GM10266 (cell line): ENCODE measurements at regions not wholly inside any gene's neighbourhood (a gene's known extent, or its start where the extent isn't known, plus 50 kb on each side); places are given as distances from the start of the nearest gene placed in this dataset.

Source experiments
- DNase-seq: peaks from one replicate; pipeline ENCODE4 v3.0.0; 2012; ENCODE audit errors: extremely low spot score
- CTCF ChIP-seq: IDR thresholded peaks from 2 replicates; pipeline ENCODE4 v1.5.1; 2012; ENCODE audit warnings: mild to moderate bottlenecking, low read depth; ENCODE audit not compliant: control insufficient read depth, insufficient read depth; ENCODE audit errors: missing control alignments

- TF ChIP-seq CTCF = no peak
- no peak for DNase-seq
Measured at GRCh38 chr4:138898282-138898681, 117.3 kb upstream of the NOCT start.

- no peak for TF ChIP-seq CTCF
Measured at GRCh38 chr4:138897811-138898226, 117.8 kb upstream of the NOCT start.

GRCh38 chr4:138894709-138895108 lies 120.9 kb upstream of the NOCT start:
- DNase-seq = no peak
- TF ChIP-seq CTCF = no peak

More at GRCh38 chr4:138897811-138898226, 117.8 kb upstream of the NOCT start:
- DNase-seq = no peak

GRCh38 chr4:138894011-138894410 lies 121.6 kb upstream of the NOCT start:
- no peak for TF ChIP-seq CTCF
- DNase-seq = no peak

- TF ChIP-seq CTCF = no peak
Measured at GRCh38 chr4:138892483-138893407, 122.8 kb upstream of the NOCT start.

DNA sequence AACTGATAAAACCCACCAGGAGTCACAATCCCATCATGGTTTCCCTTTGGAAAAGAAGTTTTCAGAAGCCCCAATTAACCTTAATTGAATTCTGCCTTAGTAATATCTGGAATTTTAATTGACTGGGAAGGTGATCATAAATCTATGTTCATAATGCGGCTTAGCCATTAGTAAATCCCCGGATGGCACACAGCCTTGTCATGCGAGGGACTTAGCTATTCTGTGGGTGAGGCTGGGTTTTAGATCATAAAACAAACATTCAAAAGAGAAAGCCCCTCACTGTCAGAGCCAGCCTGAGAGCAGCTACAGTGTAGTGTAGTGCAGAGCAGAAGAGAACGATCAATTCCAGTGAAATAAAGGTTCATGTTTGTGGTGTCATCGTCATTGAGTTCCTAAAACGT lies 124.0 kb upstream of the NOCT start:
- no peak for TF ChIP-seq CTCF
- no peak for DNase-seq

More at GRCh38 chr4:138892483-138893407, 122.8 kb upstream of the NOCT start:
- no peak for DNase-seq

GRCh38 chr4:138890891-138891570 lies 124.5 kb upstream of the NOCT start:
- no peak for TF ChIP-seq CTCF
- no peak for DNase-seq
